ENCODE measurements at regions not wholly inside any gene's neighbourhood (a gene's known extent, or its start where the extent isn't known, plus 50 kb on each side); places are given as distances from the start of the nearest gene placed in this dataset.
"Not testable (repeated sequence)": the region's sequence is repeated elsewhere in the genome, so short reads cannot be mapped to it uniquely, and the experiment has no call there.

DNA sequence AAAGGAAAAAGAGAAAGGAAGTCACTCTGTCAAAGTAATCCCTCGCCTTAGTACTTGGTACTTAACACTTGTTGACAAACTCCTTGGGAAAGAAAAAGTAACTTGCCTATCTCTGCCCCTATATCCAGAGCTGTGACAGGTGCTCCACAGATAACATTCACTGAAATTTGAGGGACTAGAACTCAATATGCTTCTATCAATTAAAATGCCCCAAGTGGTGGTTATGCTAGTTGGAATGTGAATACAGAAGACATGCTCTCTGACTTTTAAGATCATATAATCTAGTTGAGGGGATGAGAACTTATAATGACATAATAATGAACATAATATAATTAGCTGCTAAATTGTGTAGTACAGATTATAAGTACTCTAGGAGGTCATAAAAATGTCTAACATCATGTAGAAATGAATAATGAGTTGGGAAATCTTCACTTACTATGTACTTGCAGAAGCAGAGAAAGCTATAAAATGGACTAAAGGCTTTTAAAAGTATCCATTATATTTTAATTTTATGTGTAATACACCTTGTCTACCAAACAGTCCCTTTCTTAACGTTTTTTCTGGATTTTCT is 153.1 kb upstream of the CCDC54 start:
- Histone ChIP-seq H3K9me3 (replicated peaks; ENCODE audit: low read length) (no peaks in the 10 kb centered on the region), H3K4me3 (ENCODE audit: low read length) (no peak overlapping the region), H3K9ac (ENCODE audit: low read depth, low read length) (peak overlapping the region; percentile 58), H3K36me3 (ENCODE audit: insufficient read depth, low read length) (no peaks in the 10 kb centered on the region), H3K4me2 (ENCODE audit: low read length) (no peak overlapping the region), H3K4me1 (ENCODE audit: control insufficient read depth, insufficient read depth, low read length) (peaks cover 41% of the 10 kb centered on the region), H3K27me3 (ENCODE audit: control insufficient read depth, insufficient read depth, low read length) (no peaks in the 10 kb centered on the region)

GRCh38 chr3:107227091-107227490 is 150.1 kb upstream of the CCDC54 start:
- no peak overlapping the region for H3K9ac ChIP-seq (ENCODE audit: low read depth, low read length)
- no peaks in the 10 kb centered on the region for H3K27me3 ChIP-seq (ENCODE audit: control insufficient read depth, insufficient read depth, low read length)
- H3K9me3 ChIP-seq (replicated peaks; ENCODE audit: low read length) = no peaks in the 10 kb centered on the region
- peak overlapping the region; percentile 5 for H3K4me2 ChIP-seq (ENCODE audit: low read length)
- H3K4me3 ChIP-seq (ENCODE audit: low read length) = no peak overlapping the region
- no peaks in the 10 kb centered on the region for H3K36me3 ChIP-seq (ENCODE audit: insufficient read depth, low read length)
- peaks cover 31% of the 10 kb centered on the region for H3K4me1 ChIP-seq (ENCODE audit: control insufficient read depth, insufficient read depth, low read length)

GRCh38 chr3:107233877-107234276 is 143.4 kb upstream of the CCDC54 start:
- H3K4me2 ChIP-seq (ENCODE audit: low read length); H3K9ac ChIP-seq (ENCODE audit: low read depth, low read length); H3K4me3 ChIP-seq (ENCODE audit: low read length); H3K9me3 ChIP-seq (replicated peaks; ENCODE audit: low read length); H3K36me3 ChIP-seq (ENCODE audit: insufficient read depth, low read length); H3K27me3 ChIP-seq (ENCODE audit: control insufficient read depth, insufficient read depth, low read length): not testable (repeated sequence)
- peaks cover 16% of the 10 kb centered on the region for H3K4me1 ChIP-seq (ENCODE audit: control insufficient read depth, insufficient read depth, low read length)

- Histone ChIP-seq H3K27me3 (ENCODE audit: control insufficient read depth, insufficient read depth, low read length) (no peaks in the 10 kb centered on the region), H3K4me1 (ENCODE audit: control insufficient read depth, insufficient read depth, low read length) (peaks cover 16% of the 10 kb centered on the region), H3K4me3 (ENCODE audit: low read length) (peak overlapping the region; percentile 69), H3K9ac (ENCODE audit: low read depth, low read length) (peak overlapping the region; percentile 85), H3K4me2 (ENCODE audit: low read length) (peak overlapping the region; percentile 83), H3K36me3 (ENCODE audit: insufficient read depth, low read length) (no peaks in the 10 kb centered on the region), H3K9me3 (replicated peaks; ENCODE audit: low read length) (no peaks in the 10 kb centered on the region)
These were observed 141.9 kb upstream of the CCDC54 start for GRCh38 chr3:107235193-107235927.

GRCh38 chr3:107235928-107236315 is 141.3 kb upstream of the CCDC54 start:
- Histone ChIP-seq H3K4me2 (ENCODE audit: low read length) (peak overlapping the region; percentile 83), H3K9me3 (replicated peaks; ENCODE audit: low read length) (no peaks in the 10 kb centered on the region), H3K9ac (ENCODE audit: low read depth, low read length) (peak overlapping the region; percentile 85), H3K36me3 (ENCODE audit: insufficient read depth, low read length) (no peaks in the 10 kb centered on the region), H3K4me1 (ENCODE audit: control insufficient read depth, insufficient read depth, low read length) (peaks cover 16% of the 10 kb centered on the region), H3K4me3 (ENCODE audit: low read length) (peak overlapping the region; percentile 69), H3K27me3 (ENCODE audit: control insufficient read depth, insufficient read depth, low read length) (no peaks in the 10 kb centered on the region)

DNA sequence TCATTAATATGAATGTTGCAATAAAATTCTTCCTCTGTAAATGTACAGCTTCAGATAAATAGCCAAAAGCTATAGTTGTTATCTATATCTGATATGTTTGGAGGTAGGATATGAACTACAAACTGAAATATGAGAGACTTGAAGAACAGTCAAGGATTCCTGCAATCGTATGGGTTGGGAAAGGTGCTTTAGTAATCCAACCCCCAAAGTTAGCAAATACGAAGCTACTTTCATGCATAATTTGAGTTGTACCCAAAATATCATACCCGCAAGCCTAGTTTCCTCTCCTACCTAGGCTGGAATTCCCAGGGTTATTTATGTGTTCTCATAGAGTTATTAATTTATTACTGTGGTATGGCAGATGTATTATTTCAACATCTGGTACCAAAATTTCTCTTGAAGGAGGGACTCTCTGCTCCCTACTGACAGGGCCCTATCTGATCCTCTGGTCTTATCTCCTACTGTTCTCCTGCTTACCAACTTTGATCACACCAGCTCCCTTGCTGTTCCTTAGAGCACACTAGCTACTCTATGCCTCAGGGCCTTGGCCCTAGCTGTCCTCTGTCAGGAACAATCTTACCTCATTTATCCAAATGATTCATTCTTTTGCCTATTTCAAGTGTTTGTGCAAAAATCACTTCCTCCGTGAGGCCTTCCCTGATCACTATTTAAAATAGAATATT is 140.4 kb upstream of the CCDC54 start:
- H3K4me1 ChIP-seq (ENCODE audit: control insufficient read depth, insufficient read depth, low read length) = peaks cover 16% of the 10 kb centered on the region
- H3K4me3 ChIP-seq (ENCODE audit: low read length) = no peak overlapping the region
- H3K27me3 ChIP-seq (ENCODE audit: control insufficient read depth, insufficient read depth, low read length) = no peaks in the 10 kb centered on the region
- no peaks in the 10 kb centered on the region for H3K9me3 ChIP-seq (replicated peaks; ENCODE audit: low read length)
- H3K36me3 ChIP-seq (ENCODE audit: insufficient read depth, low read length) = no peaks in the 10 kb centered on the region
- peak overlapping the region; percentile 85 for H3K9ac ChIP-seq (ENCODE audit: low read depth, low read length)
- H3K4me2 ChIP-seq (ENCODE audit: low read length) = peak overlapping the region; percentile 83

DNA sequence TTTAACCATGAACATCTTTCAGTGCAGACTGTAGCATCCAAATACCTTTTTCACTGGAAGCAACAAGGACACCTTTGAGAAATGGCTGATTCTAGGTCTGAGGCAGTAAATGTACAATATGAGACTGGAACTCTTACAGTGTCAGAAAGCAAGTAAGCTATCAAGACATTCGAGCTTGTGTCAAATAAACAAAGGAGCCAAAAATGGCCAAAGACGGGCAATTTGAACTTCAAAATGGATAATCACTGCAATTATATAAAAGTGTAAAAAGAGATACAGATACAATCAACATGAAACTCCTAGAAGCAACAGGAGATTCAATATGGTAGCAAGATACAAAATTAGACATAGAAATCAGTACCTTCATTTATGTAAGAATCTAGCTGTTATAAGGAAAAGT is 138.5 kb upstream of the CCDC54 start:
- Histone ChIP-seq H3K4me2 (ENCODE audit: low read length) (no peak overlapping the region), H3K9me3 (replicated peaks; ENCODE audit: low read length) (no peaks in the 10 kb centered on the region), H3K9ac (ENCODE audit: low read depth, low read length) (no peak overlapping the region), H3K4me3 (ENCODE audit: low read length) (no peak overlapping the region), H3K4me1 (ENCODE audit: control insufficient read depth, insufficient read depth, low read length) (peaks cover 27% of the 10 kb centered on the region), H3K27me3 (ENCODE audit: control insufficient read depth, insufficient read depth, low read length) (no peaks in the 10 kb centered on the region), H3K36me3 (ENCODE audit: insufficient read depth, low read length) (no peaks in the 10 kb centered on the region)

GRCh38 chr3:107239703-107240102 is 137.5 kb upstream of the CCDC54 start:
- Histone ChIP-seq H3K4me3 (ENCODE audit: low read length) (no peak overlapping the region), H3K9me3 (replicated peaks; ENCODE audit: low read length) (no peaks in the 10 kb centered on the region), H3K27me3 (ENCODE audit: control insufficient read depth, insufficient read depth, low read length) (no peaks in the 10 kb centered on the region), H3K9ac (ENCODE audit: low read depth, low read length) (no peak overlapping the region), H3K4me2 (ENCODE audit: low read length) (peak overlapping the region; percentile 86), H3K4me1 (ENCODE audit: control insufficient read depth, insufficient read depth, low read length) (peaks cover 27% of the 10 kb centered on the region), H3K36me3 (ENCODE audit: insufficient read depth, low read length) (no peaks in the 10 kb centered on the region)

GRCh38 chr3:107240183-107241091 is 136.8 kb upstream of the CCDC54 start:
- Histone ChIP-seq H3K4me1 (ENCODE audit: control insufficient read depth, insufficient read depth, low read length) (peaks cover 22% of the 10 kb centered on the region), H3K4me2 (ENCODE audit: low read length) (peak overlapping the region; percentile 86), H3K4me3 (ENCODE audit: low read length) (peak overlapping the region; percentile 86), H3K9me3 (replicated peaks; ENCODE audit: low read length) (no peaks in the 10 kb centered on the region), H3K27me3 (ENCODE audit: control insufficient read depth, insufficient read depth, low read length) (no peaks in the 10 kb centered on the region), H3K9ac (ENCODE audit: low read depth, low read length) (peak overlapping the region; percentile 89), H3K36me3 (ENCODE audit: insufficient read depth, low read length) (peaks cover 4% of the 10 kb centered on the region)

- Histone ChIP-seq H3K4me1 (ENCODE audit: control insufficient read depth, insufficient read depth, low read length) (peaks cover 19% of the 10 kb centered on the region), H3K4me3 (ENCODE audit: low read length) (peak overlapping the region; percentile 86), H3K9me3 (replicated peaks; ENCODE audit: low read length) (no peaks in the 10 kb centered on the region), H3K36me3 (ENCODE audit: insufficient read depth, low read length) (peaks cover 12% of the 10 kb centered on the region), H3K27me3 (ENCODE audit: control insufficient read depth, insufficient read depth, low read length) (no peaks in the 10 kb centered on the region), H3K9ac (ENCODE audit: low read depth, low read length) (peak overlapping the region; percentile 89), H3K4me2 (ENCODE audit: low read length) (peak overlapping the region; percentile 86)
These were observed 136.0 kb upstream of the CCDC54 start for GRCh38 chr3:107241217-107241616.

GRCh38 chr3:107242579-107242978 is 134.7 kb upstream of the CCDC54 start:
- Histone ChIP-seq H3K4me3 (ENCODE audit: low read length) (peak overlapping the region; percentile 86), H3K4me2 (ENCODE audit: low read length) (peak overlapping the region; percentile 86), H3K27me3 (ENCODE audit: control insufficient read depth, insufficient read depth, low read length) (no peaks in the 10 kb centered on the region), H3K36me3 (ENCODE audit: insufficient read depth, low read length) (peaks cover 26% of the 10 kb centered on the region), H3K4me1 (ENCODE audit: control insufficient read depth, insufficient read depth, low read length) (peaks cover 10% of the 10 kb centered on the region), H3K9me3 (replicated peaks; ENCODE audit: low read length) (no peaks in the 10 kb centered on the region), H3K9ac (ENCODE audit: low read depth, low read length) (peak overlapping the region; percentile 89)

Measured in skeletal muscle satellite cell (primary cell).